ENCODE measurements at regions not wholly inside any gene's neighbourhood (a gene's known extent, or its start where the extent isn't known, plus 50 kb on each side); places are given as distances from the start of the nearest gene placed in this dataset.

DNA sequence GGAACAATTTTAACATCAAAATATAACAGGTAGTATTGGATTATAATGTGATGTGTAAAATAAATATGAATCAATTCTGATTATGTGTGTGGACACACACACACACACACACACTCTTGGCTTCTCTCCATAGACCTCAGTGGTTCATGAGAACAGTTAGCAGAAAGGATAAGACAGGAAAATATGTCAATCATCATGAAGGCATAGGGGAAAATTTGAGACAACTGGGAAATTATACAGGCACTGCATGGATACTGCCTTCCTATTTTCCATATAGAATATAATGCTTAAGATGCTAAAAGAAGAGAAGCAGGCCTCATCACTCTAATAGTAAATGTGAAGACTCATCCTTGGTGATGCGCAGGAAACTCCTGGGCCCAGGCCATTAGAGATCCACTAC lies 884.5 kb downstream of the SUCLG1 start:
- TF ChIP-seq, protein P1, sequence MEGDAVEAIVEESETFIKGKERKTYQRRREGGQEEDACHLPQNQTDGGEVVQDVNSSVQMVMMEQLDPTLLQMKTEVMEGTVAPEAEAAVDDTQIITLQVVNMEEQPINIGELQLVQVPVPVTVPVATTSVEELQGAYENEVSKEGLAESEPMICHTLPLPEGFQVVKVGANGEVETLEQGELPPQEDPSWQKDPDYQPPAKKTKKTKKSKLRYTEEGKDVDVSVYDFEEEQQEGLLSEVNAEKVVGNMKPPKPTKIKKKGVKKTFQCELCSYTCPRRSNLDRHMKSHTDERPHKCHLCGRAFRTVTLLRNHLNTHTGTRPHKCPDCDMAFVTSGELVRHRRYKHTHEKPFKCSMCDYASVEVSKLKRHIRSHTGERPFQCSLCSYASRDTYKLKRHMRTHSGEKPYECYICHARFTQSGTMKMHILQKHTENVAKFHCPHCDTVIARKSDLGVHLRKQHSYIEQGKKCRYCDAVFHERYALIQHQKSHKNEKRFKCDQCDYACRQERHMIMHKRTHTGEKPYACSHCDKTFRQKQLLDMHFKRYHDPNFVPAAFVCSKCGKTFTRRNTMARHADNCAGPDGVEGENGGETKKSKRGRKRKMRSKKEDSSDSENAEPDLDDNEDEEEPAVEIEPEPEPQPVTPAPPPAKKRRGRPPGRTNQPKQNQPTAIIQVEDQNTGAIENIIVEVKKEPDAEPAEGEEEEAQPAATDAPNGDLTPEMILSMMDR (optimal IDR thresholded peaks at IDR 0.05 in 1 of 3, IDR thresholded peaks at IDR 0.05 in 1 of 3, conservative IDR thresholded peaks at IDR 0.05 in 1 of 3; ENCODE audit: extremely low read depth in 1 of 3, insufficient read depth in 2 of 3, low read length in 3 of 3), result no peak
- no peak for TF ChIP-seq EZH2 (IDR thresholded peaks at IDR 0.05; ENCODE audit: low read length)
